ENCODE measurements at regions not wholly inside any gene's neighbourhood (a gene's known extent, or its start where the extent isn't known, plus 50 kb on each side); places are given as distances from the start of the nearest gene placed in this dataset.

DNA sequence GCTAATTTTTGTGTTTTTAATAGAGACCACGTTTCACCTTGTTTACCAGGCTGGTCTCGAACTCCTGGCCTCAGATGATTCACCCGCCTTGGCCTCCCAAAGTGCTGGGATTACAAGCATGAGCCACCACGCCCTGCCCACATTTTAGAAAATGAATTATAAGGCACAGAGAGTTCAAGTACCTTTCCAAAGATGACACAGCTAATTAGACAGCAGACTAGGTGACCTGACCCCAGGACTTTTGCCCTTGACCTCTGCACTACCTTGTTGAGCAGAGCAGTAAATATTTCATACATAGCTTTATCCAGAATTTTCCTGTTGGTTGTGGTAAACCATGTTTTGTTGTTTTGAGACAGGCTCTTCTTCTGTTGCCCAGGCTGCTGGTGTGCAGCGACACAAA is 131.3 kb upstream of the KCTD7 start:
- no peak for TF ChIP-seq EZH2 (IDR thresholded peaks at IDR 0.05)
- no peak for TF ChIP-seq POLR2AphosphoS5 (IDR thresholded peaks at IDR 0.05; ENCODE audit: borderline replicate concordance, low read depth, low read length)

All from SK-N-MC (cell line).